ENCODE measurements at regions not wholly inside any gene's neighbourhood (a gene's known extent, or its start where the extent isn't known, plus 50 kb on each side); places are given as distances from the start of the nearest gene placed in this dataset.

- no peak for DNase-seq
Observed at GRCh38 chr4:62415256-62415655, 1215.1 kb downstream of the ADGRL3 start.

- no peak for DNase-seq
Observed at GRCh38 chr4:62414563-62414962, 1214.4 kb downstream of the ADGRL3 start.

DNA sequence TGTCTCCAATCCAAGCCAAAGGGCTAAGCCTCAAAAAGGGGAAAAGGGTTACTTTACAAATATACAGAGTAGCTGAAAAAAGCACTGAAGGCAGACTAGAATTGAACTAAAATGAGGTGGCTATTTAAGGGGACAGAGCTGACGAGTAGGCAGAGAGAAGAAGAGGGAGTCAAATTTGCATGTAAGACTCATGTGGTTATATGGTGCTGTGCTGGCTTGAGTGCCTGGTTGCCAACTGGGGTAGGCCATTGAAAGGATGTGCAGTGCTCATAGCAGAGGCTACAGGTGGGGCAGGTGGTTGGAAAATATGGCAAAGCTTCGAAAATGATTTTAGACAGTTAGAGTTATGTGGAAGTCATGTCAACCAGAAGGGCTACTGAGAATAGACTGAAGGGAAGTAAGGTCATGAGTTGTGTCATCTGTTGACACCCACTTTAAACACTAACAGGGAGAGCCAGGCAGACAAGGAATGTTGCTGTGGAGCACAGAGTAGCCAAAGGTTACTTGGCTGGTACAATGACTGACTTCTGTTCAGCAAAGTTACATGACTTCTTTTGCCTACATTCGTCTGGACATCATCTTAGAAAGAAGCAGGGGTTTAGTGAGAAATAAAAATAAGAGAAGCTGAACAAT lies 1210.4 kb downstream of the ADGRL3 start:
- DNase-seq = no peak

DNA sequence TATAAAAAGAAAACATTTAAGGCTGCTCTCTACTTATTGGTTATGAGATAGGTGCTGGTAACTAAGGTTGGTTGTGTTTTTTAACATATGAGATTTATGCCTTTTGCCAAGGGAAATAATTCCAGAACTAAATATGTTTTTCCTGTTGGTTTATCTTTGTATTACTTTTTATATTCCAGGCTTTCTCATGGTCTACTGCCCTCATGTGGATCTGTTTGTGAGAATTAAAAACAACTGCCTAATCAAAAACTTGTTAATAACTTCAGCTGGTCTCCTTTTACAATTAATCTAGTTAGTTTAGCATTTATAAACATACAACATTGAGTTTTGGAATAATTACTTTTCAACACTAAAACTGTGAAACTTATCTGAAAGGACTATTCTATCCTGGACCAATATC lies 1208.3 kb downstream of the ADGRL3 start:
- no peak for DNase-seq

GRCh38 chr4:62407534-62407933 lies 1207.4 kb downstream of the ADGRL3 start:
- no peak for DNase-seq

GRCh38 chr4:62402088-62402806 lies 1202.1 kb downstream of the ADGRL3 start:
- DNase-seq = no peak

- no peak for DNase-seq
Observed at GRCh38 chr4:62399242-62399641, 1199.1 kb downstream of the ADGRL3 start.

- DNase-seq = no peak
Observed at GRCh38 chr4:62398318-62398717, 1198.2 kb downstream of the ADGRL3 start.

DNA sequence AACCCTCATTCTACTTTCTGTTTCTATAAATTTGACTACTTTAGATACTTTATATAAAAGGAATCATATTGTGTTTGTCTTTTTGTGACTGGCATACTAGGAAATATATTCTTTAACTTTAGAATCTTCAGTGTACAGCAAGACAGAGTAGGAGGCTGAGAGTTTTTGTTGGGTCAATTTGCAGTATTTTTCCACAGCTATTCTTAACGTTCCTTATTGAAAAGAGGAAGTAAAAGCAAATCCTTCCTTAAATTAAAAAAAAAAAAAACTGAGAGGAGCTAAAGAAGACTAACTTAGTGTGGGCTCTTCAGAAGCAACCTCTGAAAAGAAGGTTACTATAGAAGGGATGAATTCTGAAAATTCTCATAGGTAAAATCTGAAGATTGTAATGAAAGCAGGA lies 1194.6 kb downstream of the ADGRL3 start:
- DNase-seq = no peak

GRCh38 chr4:62387808-62388207 lies 1187.7 kb downstream of the ADGRL3 start:
- DNase-seq = no peak

DNA sequence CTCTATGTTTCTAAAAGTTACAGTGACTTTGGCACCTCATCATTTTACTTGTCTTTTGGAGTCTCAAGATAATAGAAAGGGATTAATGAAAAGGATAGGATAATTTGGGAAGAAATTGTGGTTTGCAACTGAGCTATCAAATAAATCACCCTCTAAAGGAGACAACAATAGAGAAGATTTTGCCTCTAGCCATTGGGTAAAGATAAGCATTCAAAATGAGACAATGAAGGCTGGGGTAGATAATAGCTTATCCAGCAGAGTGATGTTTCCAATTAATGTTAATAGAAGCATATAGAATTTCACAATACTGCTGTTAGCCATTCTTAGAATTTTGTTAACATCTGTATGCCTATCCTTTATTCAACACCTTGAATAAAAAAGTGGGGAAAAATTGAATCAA lies 1177.6 kb downstream of the ADGRL3 start:
- no peak for DNase-seq

GRCh38 chr4:62377245-62377644 lies 1177.1 kb downstream of the ADGRL3 start:
- no peak for DNase-seq

- DNase-seq = no peak
Observed at GRCh38 chr4:62366939-62367338, 1166.8 kb downstream of the ADGRL3 start.

- DNase-seq = no peak
Observed at GRCh38 chr4:62360156-62360545, 1160.0 kb downstream of the ADGRL3 start.

DNA sequence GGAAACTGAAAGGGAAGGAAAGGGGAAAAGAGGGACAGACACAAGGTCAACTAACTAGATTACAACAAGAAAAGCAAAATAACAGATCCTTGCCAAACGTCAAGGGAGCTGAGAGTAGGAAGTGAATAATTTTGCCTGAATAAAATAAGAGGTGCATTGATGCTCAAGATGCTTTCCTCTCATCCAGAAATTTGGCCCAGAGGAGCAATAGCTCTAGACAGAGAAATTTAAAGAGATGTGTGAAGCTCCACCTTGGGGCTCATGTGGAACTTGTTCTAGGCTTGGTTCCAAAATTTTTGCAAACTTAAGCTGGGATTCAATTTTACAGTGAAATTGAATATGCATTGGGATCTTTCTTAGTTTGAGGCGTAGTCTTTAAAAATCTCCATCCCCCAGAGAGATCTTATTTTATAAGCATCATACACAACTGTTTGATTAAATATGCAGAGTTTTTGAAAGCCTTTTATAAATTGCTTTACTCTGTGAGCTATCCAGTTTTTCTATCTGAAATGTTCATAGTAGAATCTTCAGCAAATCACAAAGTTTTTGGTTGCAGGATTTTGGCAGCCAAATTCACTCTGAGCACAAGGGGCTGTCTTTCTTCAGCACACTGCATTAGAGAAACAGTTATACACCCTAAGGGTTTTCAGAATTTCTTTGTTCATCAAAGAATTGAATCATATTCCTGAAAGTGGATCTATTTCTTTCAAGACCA lies 1159.5 kb downstream of the ADGRL3 start:
- no peak for DNase-seq

- no peak for DNase-seq
Observed at GRCh38 chr4:62344915-62345314, 1144.8 kb downstream of the ADGRL3 start.

GRCh38 chr4:62344474-62344873 lies 1144.3 kb downstream of the ADGRL3 start:
- DNase-seq = no peak

DNA sequence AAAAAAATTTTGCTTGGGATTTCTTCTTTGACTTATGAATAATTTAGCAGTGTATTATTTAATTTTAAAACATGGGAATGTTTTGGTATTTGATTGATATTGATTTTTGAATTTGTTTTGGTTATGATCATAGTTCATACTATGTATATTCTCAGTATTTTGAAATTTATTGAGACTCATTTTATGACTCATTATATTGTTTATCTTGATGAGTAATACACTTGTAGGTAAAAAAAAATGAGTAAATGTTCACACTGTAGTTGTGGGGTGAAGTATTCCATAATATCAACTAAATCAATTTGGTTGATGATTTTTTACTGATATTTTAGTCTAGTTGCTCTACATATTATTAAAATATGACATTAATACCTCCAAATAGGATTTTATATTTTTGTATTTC lies 1142.2 kb downstream of the ADGRL3 start:
- no peak for DNase-seq

DNA sequence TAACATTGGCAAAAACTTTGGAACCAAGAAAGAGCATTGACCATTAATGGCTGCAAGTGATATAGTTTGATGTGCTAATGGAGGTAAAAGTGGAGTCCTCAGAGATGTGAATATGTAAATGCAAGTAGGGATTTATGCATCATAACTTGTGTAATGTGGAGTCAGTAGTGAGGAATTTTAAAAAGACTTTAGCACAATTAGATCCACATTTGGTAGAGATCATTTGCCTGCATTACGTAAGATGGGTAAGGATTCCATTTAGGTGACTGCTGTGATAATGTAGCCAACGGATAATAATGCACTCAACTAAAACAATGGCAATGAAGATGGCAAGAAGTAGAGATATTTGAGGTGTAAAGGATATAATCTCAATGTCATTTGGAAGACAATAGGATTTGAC lies 1128.4 kb downstream of the ADGRL3 start:
- DNase-seq = no peak

DNA sequence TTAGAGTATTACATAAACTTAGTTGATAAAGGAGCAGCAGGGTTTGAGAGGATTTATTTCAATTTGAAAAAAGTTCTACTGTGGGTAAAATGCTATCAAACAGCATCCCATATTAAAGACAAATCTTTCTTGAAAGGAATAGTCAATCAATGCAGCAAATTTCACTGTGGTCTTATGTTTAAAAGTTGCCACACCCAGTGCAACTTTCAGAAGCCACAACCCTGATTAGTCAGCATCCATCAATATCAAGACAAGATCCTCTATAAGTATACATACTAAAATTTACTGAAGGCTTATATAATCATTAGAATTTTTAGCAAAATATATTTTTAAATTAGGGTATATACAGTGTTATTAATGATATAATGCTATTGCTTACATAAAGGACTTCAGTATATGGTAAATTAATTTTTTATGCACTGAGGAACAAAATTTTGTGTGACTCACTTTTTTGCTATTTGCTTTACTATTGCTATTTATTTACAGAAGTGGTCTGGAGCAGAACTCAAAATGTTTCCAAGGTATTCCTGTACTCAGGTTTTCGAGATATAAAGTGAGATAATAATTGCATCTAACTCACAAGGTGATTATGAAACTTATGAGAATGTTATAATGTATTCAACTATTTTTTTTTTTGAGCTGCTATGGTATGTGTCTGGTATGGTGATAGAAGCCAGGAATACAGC lies 1127.6 kb downstream of the ADGRL3 start:
- DNase-seq = no peak

DNA sequence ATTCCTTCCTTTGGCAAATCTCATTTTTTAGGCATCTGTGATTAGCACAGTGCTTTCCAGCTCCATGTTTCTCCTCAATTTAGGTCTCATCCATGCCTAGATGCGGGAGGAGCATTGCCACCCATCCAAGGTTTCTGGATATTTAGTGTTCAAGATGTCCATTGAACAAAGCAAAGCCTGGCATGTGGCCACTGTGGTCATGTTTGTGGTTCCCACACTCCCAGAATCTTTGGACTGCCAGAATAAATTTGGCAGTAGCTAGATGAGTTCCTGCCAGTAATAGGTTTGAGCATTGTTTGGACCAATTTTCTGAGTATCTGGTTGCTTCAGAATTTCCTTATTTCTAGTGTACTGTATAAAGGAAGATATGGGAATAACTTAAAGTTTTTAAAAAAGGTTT lies 1124.1 kb downstream of the ADGRL3 start:
- DNase-seq = no peak

DNA sequence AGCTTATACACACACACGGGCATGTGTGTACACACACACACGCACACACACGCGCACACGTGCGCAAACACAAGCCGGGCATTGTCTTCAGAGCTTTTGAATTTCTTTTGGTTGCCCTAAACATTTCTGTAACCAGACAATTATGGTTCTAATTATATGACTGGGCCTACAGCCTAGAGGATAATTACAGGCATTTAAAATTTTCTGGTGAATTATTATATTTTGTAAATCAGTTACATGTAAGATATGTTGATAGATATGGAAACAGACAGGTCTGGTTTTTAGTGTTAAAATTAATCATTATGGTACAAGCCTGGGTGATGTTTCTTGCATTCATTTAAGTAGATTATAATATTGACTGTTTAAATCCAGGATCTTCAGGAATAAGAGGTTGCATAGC lies 1120.5 kb downstream of the ADGRL3 start:
- no peak for DNase-seq

DNA sequence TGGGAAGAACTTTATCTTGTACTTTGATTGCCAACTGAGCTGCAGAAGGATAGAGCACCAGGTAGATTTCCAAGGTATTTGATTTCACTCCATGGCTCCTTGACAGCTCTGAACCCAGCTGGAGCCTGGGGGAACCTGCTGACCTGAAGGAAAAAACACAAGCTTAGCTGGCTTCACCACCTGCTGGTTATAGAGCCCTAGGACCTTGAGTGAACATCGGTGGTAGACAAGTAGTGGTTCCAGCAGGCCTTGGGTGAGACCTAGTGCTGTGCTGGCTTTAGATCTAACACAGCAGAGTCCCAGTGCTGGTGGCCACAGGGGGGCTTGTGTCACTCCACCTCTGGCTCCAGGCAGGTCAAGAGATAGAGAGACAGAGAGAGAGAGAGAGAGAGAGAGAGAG lies 1102.6 kb downstream of the ADGRL3 start:
- DNase-seq = no peak

- DNase-seq = no peak
Observed at GRCh38 chr4:62301500-62301899, 1101.4 kb downstream of the ADGRL3 start.

Measured in NCI-H2227 treated with DMSO at 0.1 percent for 48 hours (cell line).